ENCODE measurements at regions not wholly inside any gene's neighbourhood (a gene's known extent, or its start where the extent isn't known, plus 50 kb on each side); places are given as distances from the start of the nearest gene placed in this dataset.

- TF ChIP-seq CTCF (conservative IDR thresholded peaks at IDR 0.05; ENCODE audit: low read depth, low read length): no peak
- DNase-seq (ENCODE audit: low read depth): no peak
- no peak overlapping the region for H3K4me3 ChIP-seq (ENCODE audit: low read depth, low read length)
These were observed 287.1 kb upstream of the ASIC2 start for GRCh38 chr17:33580215-33580614.

- DNase-seq (ENCODE audit: low read depth): no peak
- H3K4me3 ChIP-seq (ENCODE audit: low read depth, low read length): no peak overlapping the region
- TF ChIP-seq CTCF (conservative IDR thresholded peaks at IDR 0.05; ENCODE audit: low read depth, low read length): no peak
These were observed 289.6 kb upstream of the ASIC2 start for GRCh38 chr17:33582661-33583060.

GRCh38 chr17:33583518-33584417 is 290.7 kb upstream of the ASIC2 start:
- no peak overlapping the region for H3K4me3 ChIP-seq (ENCODE audit: low read depth, low read length)
- no peak for DNase-seq (ENCODE audit: low read depth)
- TF ChIP-seq CTCF (conservative IDR thresholded peaks at IDR 0.05; ENCODE audit: low read depth, low read length): no peak

- TF ChIP-seq CTCF (conservative IDR thresholded peaks at IDR 0.05; ENCODE audit: low read depth, low read length): no peak
- H3K4me3 ChIP-seq (ENCODE audit: low read depth, low read length): no peak overlapping the region
- DNase-seq (ENCODE audit: low read depth): no peak
These were observed 300.9 kb upstream of the ASIC2 start for GRCh38 chr17:33593991-33594390.

- H3K4me3 ChIP-seq (ENCODE audit: low read depth, low read length): no peak overlapping the region
- TF ChIP-seq CTCF (conservative IDR thresholded peaks at IDR 0.05; ENCODE audit: low read depth, low read length): no peak
These were observed 302.7 kb upstream of the ASIC2 start for GRCh38 chr17:33595828-33596227.

GRCh38 chr17:33596899-33597298 is 303.8 kb upstream of the ASIC2 start:
- no peak for DNase-seq (ENCODE audit: low read depth)
- TF ChIP-seq CTCF (conservative IDR thresholded peaks at IDR 0.05; ENCODE audit: low read depth, low read length): no peak
- no peak overlapping the region for H3K4me3 ChIP-seq (ENCODE audit: low read depth, low read length)

More at GRCh38 chr17:33595828-33596227, 302.7 kb upstream of the ASIC2 start:
- DNase-seq (ENCODE audit: low read depth): no peak

GRCh38 chr17:33598797-33599196 is 305.7 kb upstream of the ASIC2 start:
- no peak for TF ChIP-seq CTCF (conservative IDR thresholded peaks at IDR 0.05; ENCODE audit: low read depth, low read length)
- no peak for DNase-seq (ENCODE audit: low read depth)
- no peak overlapping the region for H3K4me3 ChIP-seq (ENCODE audit: low read depth, low read length)
